ENCODE measurements at regions not wholly inside any gene's neighbourhood (a gene's known extent, or its start where the extent isn't known, plus 50 kb on each side); places are given as distances from the start of the nearest gene placed in this dataset.

DNA sequence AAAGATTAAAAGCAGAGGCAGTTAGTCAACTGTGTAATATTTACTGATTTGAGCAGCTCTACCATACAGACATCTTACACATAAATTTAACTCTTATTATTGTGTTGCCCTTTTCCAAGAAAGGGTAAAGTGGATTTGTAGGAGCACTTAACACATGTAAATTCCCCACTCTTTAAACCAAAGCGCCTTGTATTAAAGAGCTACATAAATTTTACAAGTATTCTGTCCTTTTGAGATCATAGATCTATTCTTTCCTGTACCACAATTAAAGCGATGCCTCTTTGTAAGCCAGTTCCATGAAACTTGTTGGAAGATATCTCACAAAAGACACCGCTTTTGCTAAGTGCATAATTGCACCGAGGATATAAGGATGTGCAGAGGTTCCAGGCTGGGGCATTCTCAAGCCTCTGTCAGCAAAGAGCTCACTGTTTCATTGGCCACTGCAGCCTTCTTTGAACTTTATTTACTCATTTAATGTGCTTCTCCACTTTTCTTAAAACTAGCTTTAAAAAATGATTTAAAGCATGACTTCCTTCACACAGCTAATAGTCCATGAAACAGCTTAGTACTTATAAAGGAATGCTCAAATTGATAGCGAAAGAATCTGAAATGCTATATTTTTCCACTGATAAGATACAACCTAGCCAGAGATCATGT lies 520.0 kb upstream of the TCF4 start:
- TF ChIP-seq, protein P1, sequence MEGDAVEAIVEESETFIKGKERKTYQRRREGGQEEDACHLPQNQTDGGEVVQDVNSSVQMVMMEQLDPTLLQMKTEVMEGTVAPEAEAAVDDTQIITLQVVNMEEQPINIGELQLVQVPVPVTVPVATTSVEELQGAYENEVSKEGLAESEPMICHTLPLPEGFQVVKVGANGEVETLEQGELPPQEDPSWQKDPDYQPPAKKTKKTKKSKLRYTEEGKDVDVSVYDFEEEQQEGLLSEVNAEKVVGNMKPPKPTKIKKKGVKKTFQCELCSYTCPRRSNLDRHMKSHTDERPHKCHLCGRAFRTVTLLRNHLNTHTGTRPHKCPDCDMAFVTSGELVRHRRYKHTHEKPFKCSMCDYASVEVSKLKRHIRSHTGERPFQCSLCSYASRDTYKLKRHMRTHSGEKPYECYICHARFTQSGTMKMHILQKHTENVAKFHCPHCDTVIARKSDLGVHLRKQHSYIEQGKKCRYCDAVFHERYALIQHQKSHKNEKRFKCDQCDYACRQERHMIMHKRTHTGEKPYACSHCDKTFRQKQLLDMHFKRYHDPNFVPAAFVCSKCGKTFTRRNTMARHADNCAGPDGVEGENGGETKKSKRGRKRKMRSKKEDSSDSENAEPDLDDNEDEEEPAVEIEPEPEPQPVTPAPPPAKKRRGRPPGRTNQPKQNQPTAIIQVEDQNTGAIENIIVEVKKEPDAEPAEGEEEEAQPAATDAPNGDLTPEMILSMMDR (IDR thresholded peaks at IDR 0.05), result no peak
- no peak for TF ChIP-seq POLR2A (IDR thresholded peaks at IDR 0.05; ENCODE audit: low read length)
- TF ChIP-seq, protein P2, sequence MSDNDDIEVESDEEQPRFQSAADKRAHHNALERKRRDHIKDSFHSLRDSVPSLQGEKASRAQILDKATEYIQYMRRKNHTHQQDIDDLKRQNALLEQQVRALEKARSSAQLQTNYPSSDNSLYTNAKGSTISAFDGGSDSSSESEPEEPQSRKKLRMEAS (IDR thresholded peaks at IDR 0.05), result no peak
- TF ChIP-seq, protein P3, sequence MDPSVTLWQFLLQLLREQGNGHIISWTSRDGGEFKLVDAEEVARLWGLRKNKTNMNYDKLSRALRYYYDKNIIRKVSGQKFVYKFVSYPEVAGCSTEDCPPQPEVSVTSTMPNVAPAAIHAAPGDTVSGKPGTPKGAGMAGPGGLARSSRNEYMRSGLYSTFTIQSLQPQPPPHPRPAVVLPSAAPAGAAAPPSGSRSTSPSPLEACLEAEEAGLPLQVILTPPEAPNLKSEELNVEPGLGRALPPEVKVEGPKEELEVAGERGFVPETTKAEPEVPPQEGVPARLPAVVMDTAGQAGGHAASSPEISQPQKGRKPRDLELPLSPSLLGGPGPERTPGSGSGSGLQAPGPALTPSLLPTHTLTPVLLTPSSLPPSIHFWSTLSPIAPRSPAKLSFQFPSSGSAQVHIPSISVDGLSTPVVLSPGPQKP (IDR thresholded peaks at IDR 0.05; ENCODE audit: low read depth, low read length), result no peak
- TF ChIP-seq TP53 (CRISPR knock-in tag; IDR thresholded peaks at IDR 0.05), result no peak
